ENCODE measurements at regions not wholly inside any gene's neighbourhood (a gene's known extent, or its start where the extent isn't known, plus 50 kb on each side); places are given as distances from the start of the nearest gene placed in this dataset.

DNA sequence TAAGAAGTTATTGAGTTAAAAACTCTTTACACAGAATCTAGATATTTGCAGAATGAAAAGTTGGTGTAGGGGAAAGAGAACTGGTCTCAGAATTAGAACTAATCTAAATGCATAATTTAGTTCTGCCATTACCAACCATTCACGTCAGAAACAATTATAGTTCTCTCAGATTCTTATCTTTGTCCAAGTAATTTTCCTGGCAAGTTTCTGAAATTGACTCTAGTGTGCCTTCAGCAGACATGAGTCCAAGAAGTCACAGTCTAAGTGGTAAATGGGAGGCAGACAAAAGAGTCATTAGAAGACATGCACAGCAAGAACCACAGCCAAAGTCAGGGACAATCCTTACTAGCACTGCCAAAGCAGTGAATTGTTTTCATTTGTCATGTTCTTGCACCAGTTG, 1870.1 kb downstream of the LRRC4C start:
- Histone ChIP-seq H3K27ac (ENCODE audit: extremely low read depth, low read depth, low read length) (no peak overlapping the region), H3K9ac (ENCODE audit: insufficient read depth in 1 of 2, low read depth in 2 of 2, low read length in 2 of 2) (no peak overlapping the region), H2AFZ (ENCODE audit: low read depth, low read length) (no peak overlapping the region), H3K79me2 (ENCODE audit: control insufficient read depth, insufficient read depth, low read length) (no peaks in the 10 kb centered on the region), H3K27me3 (ENCODE audit: control insufficient read depth in 2 of 2, insufficient read depth in 2 of 2, low read length in 2 of 2) (no peaks in the 10 kb centered on the region), H3K4me1 (replicated peaks in 1 of 2; ENCODE audit: control insufficient read depth in 2 of 2, insufficient read depth in 2 of 2, low read length in 2 of 2) (no peaks in the 10 kb centered on the region), H3K9me1 (ENCODE audit: control insufficient read depth, insufficient read depth, low read length) (no peaks in the 10 kb centered on the region), H3K4me3 (no peak overlapping the region), H3K9me3 (replicated peaks; ENCODE audit: control insufficient read depth, insufficient read depth, low read depth, low read length) (no peaks in the 10 kb centered on the region), H4K20me1 (replicated peaks; ENCODE audit: control insufficient read depth, insufficient read depth, low read length) (no peaks in the 10 kb centered on the region), H3K4me2 (ENCODE audit: insufficient read depth, low read length) (no peak overlapping the region), H3K36me3 (ENCODE audit: control insufficient read depth, insufficient read depth, low read length) (no peaks in the 10 kb centered on the region)
- POLR2A ChIA-PET: no interaction called here
- FAIRE-seq (no peak), DNase-seq (ENCODE audit: extremely low read depth in 1 of 4, low spot score in 3 of 4) (no peak), ATAC-seq (no peak)
- BruUV-seq (replicated peaks): no TSS peak
- intact Hi-C loops (cut with micrococcal nuclease): no loop called here
- TF ChIP-seq RBM22 (IDR thresholded peaks at IDR 0.05; ENCODE audit: low read depth, low read length, poor library complexity, severe bottlenecking): no peak
- no peak for TF ChIP-seq PPARD (CRISPR knock-in tag; IDR thresholded peaks at IDR 0.05)
- TF ChIP-seq IFI16 (CRISPR knock-in tag; IDR thresholded peaks at IDR 0.05): no peak
- TF ChIP-seq, protein P1, sequence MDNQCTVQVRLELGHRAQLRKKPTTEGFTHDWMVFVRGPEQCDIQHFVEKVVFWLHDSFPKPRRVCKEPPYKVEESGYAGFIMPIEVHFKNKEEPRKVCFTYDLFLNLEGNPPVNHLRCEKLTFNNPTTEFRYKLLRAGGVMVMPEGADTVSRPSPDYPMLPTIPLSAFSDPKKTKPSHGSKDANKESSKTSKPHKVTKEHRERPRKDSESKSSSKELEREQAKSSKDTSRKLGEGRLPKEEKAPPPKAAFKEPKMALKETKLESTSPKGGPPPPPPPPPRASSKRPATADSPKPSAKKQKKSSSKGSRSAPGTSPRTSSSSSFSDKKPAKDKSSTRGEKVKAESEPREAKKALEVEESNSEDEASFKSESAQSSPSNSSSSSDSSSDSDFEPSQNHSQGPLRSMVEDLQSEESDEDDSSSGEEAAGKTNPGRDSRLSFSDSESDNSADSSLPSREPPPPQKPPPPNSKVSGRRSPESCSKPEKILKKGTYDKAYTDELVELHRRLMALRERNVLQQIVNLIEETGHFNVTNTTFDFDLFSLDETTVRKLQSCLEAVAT (IDR thresholded peaks at IDR 0.05): no peak
- no peak for TF ChIP-seq NR2C2 (CRISPR knock-in tag; IDR thresholded peaks at IDR 0.05)
- no peak for TF ChIP-seq NR2C2 (tag; IDR thresholded peaks at IDR 0.05)
- TF ChIP-seq HNRNPH1 (optimal IDR thresholded peaks at IDR 0.05; ENCODE audit: low read depth, low read length): no peak
- no peak for TF ChIP-seq NFE2L1 (tag; IDR thresholded peaks at IDR 0.05; ENCODE audit: borderline replicate concordance, low read depth)
- no peak for TF ChIP-seq JUNB (CRISPR knock-in tag; conservative IDR thresholded peaks at IDR 0.05)
- no peak for TF ChIP-seq GATAD2B (IDR thresholded peaks at IDR 0.05; ENCODE audit: borderline replicate concordance)
- TF ChIP-seq DNMT1 (IDR thresholded peaks at IDR 0.05): no peak
- CTCF ChIA-PET (ENCODE audit: low intra/inter-chr PET ratio): no interaction called here
- in situ Hi-C loops (cut with MboI): no loop called here
- 8% methylated on average over 1 of the region's 1 CpG for WGBS (ENCODE audit: insufficient coverage, low coverage, missing lambda C conversion rate)
